NOMO-1 (cell line): ENCODE measurements at regions not wholly inside any gene's neighbourhood (a gene's known extent, or its start where the extent isn't known, plus 50 kb on each side); places are given as distances from the start of the nearest gene placed in this dataset.
A peak's percentile ranks its signal among the peaks of the same experiment; 100 is the strongest.

Experiments
- DNase-seq, 2 experiments: peaks; one replicate each; lab custom pipeline; 2025; ENCODE audit not compliant: unreplicated experiment in 2 of 2; lab: John Stamatoyannopoulos, UW

DNA sequence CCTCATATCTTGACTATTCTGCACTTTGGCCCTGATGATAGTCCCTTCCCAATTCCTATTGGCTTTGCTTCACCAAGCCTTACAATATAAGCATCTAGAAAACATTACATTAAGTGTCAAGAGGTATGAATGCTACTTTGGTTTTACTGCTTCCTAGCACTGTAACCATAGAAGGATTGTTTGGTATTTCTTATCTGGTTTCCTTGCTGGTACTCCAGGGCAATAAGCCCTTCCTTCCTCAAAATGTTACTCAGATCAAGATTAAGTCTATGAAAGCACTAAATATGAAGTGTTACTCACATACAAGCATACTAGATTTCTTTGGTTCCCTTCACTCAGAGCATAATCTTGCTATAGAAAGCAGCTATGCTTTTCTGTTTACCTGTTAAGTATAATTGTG lies 492.5 kb downstream of the ETV1 start:
- DNase-seq = no peak

- DNase-seq = no peak
Measured at GRCh38 chr7:13508586-13508985, 480.9 kb downstream of the ETV1 start.

DNA sequence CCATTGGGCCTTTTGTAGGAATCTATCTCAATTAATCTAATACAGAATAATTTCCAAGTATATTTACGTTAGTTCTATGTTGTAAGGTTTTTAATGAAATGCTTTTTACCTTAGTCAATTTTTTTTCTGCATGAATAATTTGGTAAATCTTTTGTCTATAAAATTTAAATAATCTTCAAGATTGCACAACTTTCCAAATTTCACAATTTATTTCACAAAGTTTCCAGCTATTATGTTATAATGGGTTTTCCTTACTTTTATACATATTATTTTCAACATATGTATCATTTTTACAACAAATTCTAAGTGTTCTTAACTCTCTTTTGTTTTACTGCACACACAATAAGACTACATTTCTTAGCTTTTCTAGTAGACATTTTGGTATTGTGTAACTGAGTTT lies 470.7 kb downstream of the ETV1 start:
- no peak for DNase-seq

- DNase-seq = peak in 1 of 2 experiments; percentile 9
Measured at GRCh38 chr7:13524076-13524475, 465.4 kb downstream of the ETV1 start.

- DNase-seq = peak in 1 of 2 experiments; percentile 33
Measured at GRCh38 chr7:13532028-13532753, 457.3 kb downstream of the ETV1 start.

GRCh38 chr7:13538669-13539068 lies 450.8 kb downstream of the ETV1 start:
- DNase-seq = no peak

GRCh38 chr7:13540429-13540828 lies 449.0 kb downstream of the ETV1 start:
- no peak for DNase-seq

- no peak for DNase-seq
Measured at GRCh38 chr7:13541326-13541725, 448.1 kb downstream of the ETV1 start.

DNA sequence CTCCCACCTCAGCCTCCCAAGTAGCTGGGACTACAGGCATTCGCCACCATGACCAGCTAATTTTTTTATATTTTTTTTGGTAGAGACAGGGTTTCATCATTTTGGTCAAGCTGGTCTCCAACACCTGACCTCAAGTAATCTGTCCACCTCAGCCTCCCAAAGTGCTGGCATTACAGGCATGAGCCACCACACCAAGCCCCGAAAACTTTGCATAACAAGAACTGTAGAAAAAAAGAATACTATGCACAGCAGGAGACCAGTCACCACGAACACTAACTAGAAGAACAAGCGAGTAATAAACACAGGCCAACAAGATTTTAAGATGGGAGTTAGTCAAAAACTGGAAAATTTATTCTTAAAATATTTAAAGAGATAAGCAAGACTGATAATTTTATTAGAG lies 447.0 kb downstream of the ETV1 start:
- no peak for DNase-seq

DNA sequence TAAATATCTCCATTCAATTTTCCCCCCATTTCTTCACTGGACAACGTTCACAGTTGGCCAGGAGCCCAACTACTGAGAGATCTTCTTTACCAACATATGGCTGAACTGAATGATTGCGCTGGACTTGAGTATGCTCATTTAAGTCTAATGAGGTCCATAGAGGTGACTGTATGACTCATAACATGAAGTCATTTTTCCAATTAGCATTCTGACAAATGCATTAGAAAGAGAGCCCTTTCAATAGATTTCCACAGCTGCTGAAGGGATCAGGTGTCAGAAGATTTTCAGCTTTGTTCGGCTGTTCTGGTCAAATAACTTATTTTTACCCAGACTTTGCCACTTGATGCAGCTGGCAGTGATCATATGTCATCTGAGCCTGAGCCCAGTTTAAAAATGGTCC lies 438.0 kb downstream of the ETV1 start:
- no peak for DNase-seq

- no peak for DNase-seq
Measured at GRCh38 chr7:13560441-13560840, 429.0 kb downstream of the ETV1 start.

GRCh38 chr7:13563257-13563656 lies 426.2 kb downstream of the ETV1 start:
- no peak for DNase-seq

DNA sequence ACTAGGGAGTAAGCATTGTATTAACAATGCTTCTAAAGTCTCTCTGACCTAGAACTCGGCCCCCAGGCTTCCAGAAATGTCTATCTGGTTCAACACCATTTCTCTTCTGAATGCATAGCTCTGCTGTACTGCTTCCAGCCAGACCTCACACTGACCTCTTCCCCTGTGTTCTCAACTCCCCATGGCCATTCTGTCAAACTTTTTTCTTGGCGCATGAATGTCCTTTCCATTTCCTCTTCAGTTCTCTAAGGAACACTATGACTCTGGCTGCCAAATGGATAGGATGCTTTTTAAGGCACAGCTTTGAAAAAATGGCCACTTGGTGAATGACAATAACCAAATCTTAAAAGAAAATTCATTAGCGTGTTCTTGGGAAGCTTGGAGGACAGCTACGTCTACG lies 425.8 kb downstream of the ETV1 start:
- DNase-seq = no peak

GRCh38 chr7:13577566-13578145 lies 411.8 kb downstream of the ETV1 start:
- no peak for DNase-seq

- no peak for DNase-seq
Measured at GRCh38 chr7:13578294-13578693, 411.2 kb downstream of the ETV1 start.

GRCh38 chr7:13581097-13581496 lies 408.4 kb downstream of the ETV1 start:
- no peak for DNase-seq

GRCh38 chr7:13593854-13594253 lies 395.6 kb downstream of the ETV1 start:
- DNase-seq = no peak

DNA sequence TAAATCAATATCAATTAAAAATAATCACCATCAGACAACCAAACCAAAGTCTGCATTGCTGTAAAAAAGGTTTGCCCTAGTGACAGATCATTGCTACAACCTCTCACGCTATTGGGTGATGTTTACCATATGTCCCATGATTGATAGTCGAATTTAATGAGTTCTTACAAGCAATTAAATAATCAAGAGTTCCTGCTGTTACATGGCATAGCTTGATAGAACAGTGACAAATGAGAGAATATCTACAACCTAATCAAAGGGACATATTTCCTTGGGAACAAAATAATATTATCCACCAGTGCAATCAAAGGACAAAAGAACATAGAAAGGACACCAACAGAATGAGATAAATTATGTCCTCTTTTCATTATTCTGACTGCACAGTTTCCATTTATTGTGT lies 387.4 kb downstream of the ETV1 start:
- DNase-seq = no peak

DNA sequence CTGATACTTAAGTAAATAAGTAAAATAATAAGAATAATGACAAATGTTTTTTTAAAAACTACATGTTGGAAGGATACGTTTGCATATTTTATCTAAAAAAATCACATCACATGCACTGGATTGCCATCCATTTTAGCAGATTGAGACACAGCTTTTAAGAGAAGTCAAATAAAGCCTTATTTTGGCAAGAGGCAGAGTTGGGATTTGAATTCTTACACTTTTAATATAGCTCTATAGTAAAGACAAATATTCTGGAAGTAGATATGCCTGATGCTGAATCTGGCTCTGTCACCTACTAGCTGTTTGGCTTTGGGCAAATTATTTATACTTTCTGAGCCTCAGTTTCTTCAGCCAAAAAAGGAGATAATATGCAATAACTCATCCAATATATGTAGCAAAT lies 386.4 kb downstream of the ETV1 start:
- DNase-seq = no peak

DNA sequence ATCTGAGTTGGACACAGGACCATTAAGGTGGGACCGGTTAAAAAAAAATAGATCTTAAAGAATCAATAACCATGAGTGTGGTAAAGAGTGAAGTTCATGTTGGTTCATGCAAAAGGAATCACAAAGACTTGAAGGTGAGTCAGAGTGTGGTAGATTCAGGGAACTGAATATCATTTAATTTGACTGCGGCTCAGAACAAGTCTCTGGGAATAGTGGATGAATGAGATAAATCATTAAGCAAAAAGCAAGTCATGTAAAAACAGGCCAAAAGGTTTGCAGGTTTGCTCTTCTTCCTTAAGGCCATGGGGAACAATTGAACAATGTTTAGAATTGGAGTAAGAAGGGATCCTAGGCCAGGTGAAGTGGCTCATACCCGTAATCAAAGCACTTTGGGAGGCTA lies 385.8 kb downstream of the ETV1 start:
- DNase-seq = no peak

DNA sequence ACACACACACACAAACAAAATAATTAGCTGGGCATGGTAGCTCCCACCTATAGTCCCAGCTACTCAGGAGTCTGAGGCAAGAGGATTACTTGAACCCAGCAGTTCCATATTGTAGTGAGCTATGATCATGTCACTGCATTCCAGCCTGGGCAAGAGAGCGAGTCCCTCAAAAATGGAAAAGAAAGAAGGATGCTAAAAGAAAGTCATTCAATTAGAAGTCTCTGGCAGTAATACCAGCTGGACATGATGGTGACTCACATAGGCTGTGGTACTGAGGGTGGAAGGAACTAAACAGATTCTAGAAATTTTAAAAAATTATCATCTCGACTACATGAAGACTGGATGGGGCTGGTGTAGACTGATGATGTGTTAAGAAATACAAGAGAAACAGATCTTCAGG lies 385.3 kb downstream of the ETV1 start:
- DNase-seq = no peak

- no peak for DNase-seq
Measured at GRCh38 chr7:13610372-13610771, 379.1 kb downstream of the ETV1 start.

GRCh38 chr7:13615679-13616078 lies 373.8 kb downstream of the ETV1 start:
- DNase-seq = no peak
